ENCODE measurements at regions not wholly inside any gene's neighbourhood (a gene's known extent, or its start where the extent isn't known, plus 50 kb on each side); places are given as distances from the start of the nearest gene placed in this dataset.

- no peak for DNase-seq
These were observed 196.1 kb downstream of the MACC1 start for GRCh38 chr7:20021066-20021465.

DNA sequence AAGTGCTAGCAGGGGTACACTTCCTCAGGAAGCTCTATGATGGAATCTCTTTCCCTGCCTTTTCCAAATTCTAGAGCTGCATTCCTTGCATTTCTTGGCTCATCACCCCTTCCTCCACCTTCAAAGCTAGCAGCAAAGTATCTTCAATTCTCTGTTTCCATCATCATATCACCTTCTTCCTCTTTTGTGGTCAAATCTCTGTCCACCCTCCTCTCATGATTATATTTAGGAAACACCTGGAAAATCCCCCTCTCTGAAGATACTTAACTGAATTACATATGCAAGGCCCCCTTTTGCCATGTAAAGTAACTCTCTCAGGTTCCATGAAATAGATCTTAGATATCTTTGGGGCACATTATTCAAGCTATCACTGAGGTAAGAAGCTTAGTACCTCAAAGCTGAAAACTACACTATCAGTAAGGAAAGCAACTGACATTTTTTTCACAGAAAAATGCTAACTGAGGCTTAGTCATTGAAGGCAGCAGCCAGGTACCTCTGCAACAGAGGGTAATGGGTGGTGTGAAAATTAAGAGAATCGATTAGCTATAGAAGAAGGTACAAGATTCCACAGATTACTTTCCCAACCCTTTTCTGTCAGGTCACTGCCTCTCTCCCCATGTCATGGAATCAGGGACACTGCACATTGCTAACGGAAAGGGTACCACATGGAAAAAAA lies 197.3 kb downstream of the MACC1 start:
- no peak for DNase-seq

DNA sequence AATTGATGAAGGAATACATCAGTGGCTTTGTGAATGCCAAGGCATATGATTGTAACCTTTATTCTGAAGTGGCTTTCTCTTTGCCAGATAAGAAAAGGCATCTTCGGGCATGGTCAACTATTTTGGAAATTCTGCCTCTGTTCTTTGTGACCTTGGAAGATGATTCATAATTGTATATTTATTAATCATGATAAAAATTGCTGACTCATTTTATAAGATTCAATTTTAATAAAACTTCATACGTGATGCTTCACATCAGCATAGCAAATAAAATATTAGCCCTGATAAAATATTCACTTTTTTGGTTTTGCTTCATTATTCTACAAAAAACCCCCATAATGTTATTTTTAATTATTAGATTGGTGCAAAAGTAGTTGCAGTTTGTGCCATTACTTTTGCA lies 200.5 kb downstream of the MACC1 start:
- no peak for DNase-seq

- DNase-seq, result no peak
These were observed 203.6 kb downstream of the MACC1 start for GRCh38 chr7:20013536-20013935.

GRCh38 chr7:20012100-20012499 lies 205.1 kb downstream of the MACC1 start:
- DNase-seq, result no peak

GRCh38 chr7:20010877-20011276 lies 206.3 kb downstream of the MACC1 start:
- DNase-seq, result no peak

DNA sequence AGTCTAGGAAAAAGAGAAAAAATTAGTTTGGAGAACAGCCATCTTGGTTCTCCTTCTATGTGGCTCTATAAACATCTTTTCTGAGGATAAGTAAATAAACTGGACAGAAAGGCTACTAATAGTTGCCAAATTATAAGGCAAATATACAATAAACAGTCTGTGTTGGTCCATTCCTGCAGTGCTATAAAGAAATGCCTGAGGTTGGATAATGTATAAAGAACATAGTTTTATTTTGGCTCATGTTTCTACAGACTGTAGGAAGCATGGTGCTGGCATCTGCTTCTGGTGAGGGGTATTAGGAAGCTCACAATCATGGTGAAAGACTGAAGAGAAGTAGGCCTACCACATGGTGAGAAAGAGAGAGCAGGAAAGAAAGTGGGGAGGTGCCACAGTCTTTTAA lies 209.7 kb downstream of the MACC1 start:
- no peak for DNase-seq

GRCh38 chr7:20005081-20005480 lies 212.1 kb downstream of the MACC1 start:
- DNase-seq, result no peak

- no peak for DNase-seq
These were observed 217.5 kb downstream of the MACC1 start for GRCh38 chr7:19999681-20000080.

- DNase-seq, result no peak
These were observed 218.5 kb upstream of the TMEM196 start for GRCh38 chr7:19991936-19992335.

DNA sequence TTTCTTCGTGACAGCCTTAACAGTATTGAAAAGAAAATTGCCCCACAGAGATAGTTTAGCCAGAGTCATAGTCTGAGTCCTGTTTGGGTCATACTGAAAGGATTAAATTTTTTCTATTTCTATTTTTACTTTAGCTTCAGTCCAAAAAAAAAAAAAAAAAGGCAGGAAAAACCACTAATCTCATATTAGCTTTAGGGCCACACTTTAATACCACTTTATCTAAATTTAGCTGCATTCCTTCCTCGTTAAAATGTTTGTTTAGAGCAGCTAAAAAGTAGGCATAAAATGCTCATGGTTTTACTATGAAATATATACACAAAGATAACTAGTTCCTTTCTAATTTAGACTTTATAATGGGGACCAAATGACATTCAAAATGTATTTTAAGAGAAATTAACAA lies 216.5 kb upstream of the TMEM196 start:
- no peak for DNase-seq

GRCh38 chr7:19988860-19989259 lies 215.4 kb upstream of the TMEM196 start:
- DNase-seq, result no peak

DNA sequence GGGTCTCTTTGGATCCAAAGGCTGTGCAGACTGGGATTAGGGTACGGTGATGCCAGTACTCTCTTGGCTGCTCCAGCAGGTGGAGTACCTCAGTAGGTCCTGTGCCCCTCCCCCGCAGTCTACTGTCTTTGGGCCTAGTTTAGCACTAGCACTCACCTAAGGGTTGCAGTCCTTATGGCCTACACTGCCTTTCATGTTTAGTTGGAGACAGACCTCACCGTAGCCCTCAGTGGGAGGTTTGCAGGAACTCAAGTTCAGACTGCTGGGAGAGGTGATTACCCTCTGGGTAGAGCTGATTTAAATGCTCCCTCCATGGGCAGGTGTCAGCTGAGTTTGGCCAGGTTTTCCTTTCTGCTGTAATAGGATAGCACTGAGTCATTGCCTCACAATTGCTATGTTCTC lies 210.8 kb upstream of the TMEM196 start:
- no peak for DNase-seq

- DNase-seq, result no peak
These were observed 209.7 kb upstream of the TMEM196 start for GRCh38 chr7:19982841-19983835.

DNA sequence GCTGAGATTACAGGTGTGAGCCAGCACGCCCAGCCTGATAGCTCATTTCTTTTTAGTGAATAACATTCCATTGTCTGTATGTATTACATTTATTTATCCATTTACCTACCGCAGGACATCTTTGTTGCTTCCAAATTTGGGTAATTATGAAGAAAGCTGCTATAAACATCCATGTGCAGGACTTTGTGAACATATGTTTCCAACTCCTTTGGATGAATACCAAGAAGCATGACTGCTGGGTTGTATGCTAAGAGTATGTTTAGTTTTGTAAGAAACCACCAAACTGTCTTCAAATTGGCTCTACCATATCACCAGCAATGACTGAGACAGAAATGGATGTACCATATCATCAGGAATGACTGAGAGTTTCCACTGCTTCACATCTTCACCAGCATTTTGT lies 200.2 kb upstream of the TMEM196 start:
- DNase-seq, result no peak

DNA sequence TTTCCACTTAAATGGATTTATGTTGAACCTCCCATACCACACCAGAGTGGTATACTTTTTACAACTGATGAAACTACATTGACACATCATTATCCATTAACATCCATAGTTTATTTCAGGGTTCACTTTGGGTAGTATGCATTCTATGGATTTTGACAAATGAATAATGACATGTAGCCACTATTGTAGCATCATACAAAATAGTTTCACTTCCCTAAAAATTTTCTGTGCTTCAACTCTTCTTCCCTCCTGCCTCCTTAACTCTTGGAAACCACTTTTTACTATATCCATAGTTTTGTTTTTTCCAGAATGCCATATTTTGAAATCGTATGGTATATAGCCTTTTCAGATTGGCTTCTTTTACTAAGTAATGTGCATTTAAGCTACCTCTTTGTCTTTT lies 199.5 kb upstream of the TMEM196 start:
- DNase-seq, result no peak

DNA sequence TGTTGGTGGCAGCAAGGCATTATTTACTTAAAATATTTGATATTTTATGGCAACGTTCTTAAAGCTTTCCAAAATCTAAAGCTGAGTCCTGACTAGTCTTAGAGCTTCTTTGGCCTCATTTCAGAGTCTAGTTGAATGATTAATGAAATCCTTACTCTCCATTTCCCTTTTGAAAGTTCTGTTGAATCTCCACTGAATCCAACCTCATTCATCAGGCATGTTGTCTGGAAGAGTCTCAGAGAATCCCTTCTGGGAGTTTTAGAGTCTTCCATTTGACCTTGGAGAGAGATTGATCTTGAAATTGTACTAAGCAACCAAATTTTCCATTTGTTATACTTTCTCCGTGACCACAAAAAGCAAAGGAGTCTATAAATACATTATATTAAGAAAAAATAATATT lies 198.5 kb upstream of the TMEM196 start:
- DNase-seq, result no peak

GRCh38 chr7:19970514-19970913 lies 197.1 kb upstream of the TMEM196 start:
- no peak for DNase-seq

DNA sequence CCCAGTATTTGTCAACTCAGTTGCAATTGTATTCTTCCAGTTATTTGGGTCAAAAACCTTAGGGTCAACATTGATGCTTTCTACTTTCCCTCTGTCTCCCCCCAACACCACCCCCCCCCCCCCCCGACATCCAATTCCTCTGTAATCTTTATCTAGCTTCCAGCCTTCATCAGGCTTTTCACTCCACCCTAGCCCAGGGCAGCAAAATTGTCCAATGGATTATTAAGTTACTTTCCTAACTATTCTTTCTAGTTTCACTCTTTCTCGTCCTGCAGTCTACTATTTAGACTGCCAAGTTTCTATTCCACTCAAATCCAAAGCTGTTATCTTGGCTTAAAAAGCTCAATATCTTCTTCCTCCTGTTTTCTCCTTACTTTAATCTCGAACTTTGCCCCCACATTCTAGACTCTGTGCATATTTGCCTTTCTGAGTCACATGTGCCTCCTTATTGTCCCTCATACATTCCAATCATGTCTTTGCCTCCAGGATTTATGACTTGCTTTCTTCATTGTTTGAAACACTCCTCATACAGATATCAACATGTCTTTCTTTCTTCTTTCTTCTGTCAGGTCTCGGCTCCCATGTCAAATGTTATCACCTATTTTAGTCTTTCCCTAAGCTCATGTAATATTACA lies 196.6 kb upstream of the TMEM196 start:
- no peak for DNase-seq

- no peak for DNase-seq
These were observed 190.8 kb upstream of the TMEM196 start for GRCh38 chr7:19964246-19964645.

GRCh38 chr7:19963695-19964094 lies 190.3 kb upstream of the TMEM196 start:
- no peak for DNase-seq

- no peak for DNase-seq
These were observed 185.0 kb upstream of the TMEM196 start for GRCh38 chr7:19958309-19958896.

DNA sequence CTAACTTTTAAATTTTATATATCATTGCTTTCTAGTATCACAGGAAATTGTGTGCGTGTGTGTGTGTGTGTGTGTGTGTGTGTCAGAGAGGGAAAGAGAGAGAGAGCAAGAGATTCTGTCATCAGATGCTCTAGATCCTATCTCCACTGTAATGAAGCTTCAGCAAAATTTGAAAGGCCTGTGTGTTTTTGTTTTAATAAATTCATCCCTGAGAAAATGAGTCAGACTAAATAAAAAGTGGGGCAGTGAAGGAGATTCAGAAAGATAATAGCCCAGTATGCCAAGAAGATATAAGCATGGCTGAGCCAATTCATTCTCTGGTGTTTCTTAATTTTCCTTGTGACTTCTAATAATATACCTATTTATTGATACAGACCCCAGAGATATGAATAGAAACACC lies 184.2 kb upstream of the TMEM196 start:
- no peak for DNase-seq

All from skin of body (tissue), 1 donor.